ENCODE measurements at regions not wholly inside any gene's neighbourhood (a gene's known extent, or its start where the extent isn't known, plus 50 kb on each side); places are given as distances from the start of the nearest gene placed in this dataset.

GRCh38 chr18:11324510-11324909 is 175.1 kb upstream of the PIEZO2 start:
- H3K27ac ChIP-seq (ENCODE audit: poor library complexity, severe bottlenecking): peak overlapping the region; percentile 21
- no peak overlapping the region for H3K4me3 ChIP-seq (ENCODE audit: severe bottlenecking)
- DNase-seq (ENCODE audit: low spot score) (no peak), ATAC-seq (ENCODE audit: low read depth) (no peak)
- peaks cover 10% of the 10 kb centered on the region for H3K4me1 ChIP-seq (ENCODE audit: insufficient read depth, poor library complexity, severe bottlenecking)
- H3K27me3 ChIP-seq (ENCODE audit: insufficient read depth, poor library complexity, severe bottlenecking): no peaks in the 10 kb centered on the region
- no peaks in the 10 kb centered on the region for H3K9me3 ChIP-seq (ENCODE audit: severe bottlenecking)
- H3K36me3 ChIP-seq (ENCODE audit: low read depth): no peaks in the 10 kb centered on the region
- no peak for TF ChIP-seq CTCF (IDR thresholded peaks at IDR 0.05; ENCODE audit: poor library complexity, severe bottlenecking)

- ATAC-seq (ENCODE audit: low read depth): 0 out of 3 replicates have a peak, but pooled peaks have one; percentile 31
- no peak for DNase-seq (ENCODE audit: low spot score)
- H3K9me3 ChIP-seq (ENCODE audit: severe bottlenecking): no peaks in the 10 kb centered on the region
- peaks cover 10% of the 10 kb centered on the region for H3K4me1 ChIP-seq (ENCODE audit: insufficient read depth, poor library complexity, severe bottlenecking)
- peaks cover 3% of the 10 kb centered on the region for H3K27me3 ChIP-seq (ENCODE audit: insufficient read depth, poor library complexity, severe bottlenecking)
- TF ChIP-seq CTCF (IDR thresholded peaks at IDR 0.05; ENCODE audit: poor library complexity, severe bottlenecking): no peak
- H3K27ac ChIP-seq (ENCODE audit: poor library complexity, severe bottlenecking): no peak overlapping the region
- H3K4me3 ChIP-seq (ENCODE audit: severe bottlenecking): no peak overlapping the region
- H3K36me3 ChIP-seq (ENCODE audit: low read depth): no peaks in the 10 kb centered on the region
Measured at GRCh38 chr18:11323359-11323819, 174.0 kb upstream of the PIEZO2 start.

- TF ChIP-seq CTCF (IDR thresholded peaks at IDR 0.05; ENCODE audit: poor library complexity, severe bottlenecking): no peak
Measured at GRCh38 chr18:11322716-11323115, 173.3 kb upstream of the PIEZO2 start.

GRCh38 chr18:11322006-11322405 is 172.6 kb upstream of the PIEZO2 start:
- Histone ChIP-seq H3K27ac (ENCODE audit: poor library complexity, severe bottlenecking) (no peak overlapping the region), H3K27me3 (ENCODE audit: insufficient read depth, poor library complexity, severe bottlenecking) (peaks cover 11% of the 10 kb centered on the region), H3K4me3 (ENCODE audit: severe bottlenecking) (no peak overlapping the region), H3K36me3 (ENCODE audit: low read depth) (no peaks in the 10 kb centered on the region), H3K9me3 (ENCODE audit: severe bottlenecking) (no peaks in the 10 kb centered on the region), H3K4me1 (ENCODE audit: insufficient read depth, poor library complexity, severe bottlenecking) (peaks cover 10% of the 10 kb centered on the region)
- no peak for TF ChIP-seq CTCF (IDR thresholded peaks at IDR 0.05; ENCODE audit: poor library complexity, severe bottlenecking)
- ATAC-seq (ENCODE audit: low read depth) (no peak), DNase-seq (ENCODE audit: low spot score) (no peak)

More at GRCh38 chr18:11322716-11323115, 173.3 kb upstream of the PIEZO2 start:
- ATAC-seq (ENCODE audit: low read depth) (no peak), DNase-seq (ENCODE audit: low spot score) (no peak)
- Histone ChIP-seq H3K36me3 (ENCODE audit: low read depth) (no peaks in the 10 kb centered on the region), H3K27me3 (ENCODE audit: insufficient read depth, poor library complexity, severe bottlenecking) (peaks cover 8% of the 10 kb centered on the region), H3K4me3 (ENCODE audit: severe bottlenecking) (no peak overlapping the region), H3K4me1 (ENCODE audit: insufficient read depth, poor library complexity, severe bottlenecking) (peaks cover 10% of the 10 kb centered on the region), H3K9me3 (ENCODE audit: severe bottlenecking) (no peaks in the 10 kb centered on the region), H3K27ac (ENCODE audit: poor library complexity, severe bottlenecking) (no peak overlapping the region)

GRCh38 chr18:11320986-11321385 is 171.6 kb upstream of the PIEZO2 start:
- no peak overlapping the region for H3K27ac ChIP-seq (ENCODE audit: poor library complexity, severe bottlenecking)
- no peaks in the 10 kb centered on the region for H3K9me3 ChIP-seq (ENCODE audit: severe bottlenecking)
- DNase-seq (ENCODE audit: low spot score) (no peak), ATAC-seq (ENCODE audit: low read depth) (no peak)
- H3K4me1 ChIP-seq (ENCODE audit: insufficient read depth, poor library complexity, severe bottlenecking): peaks cover 10% of the 10 kb centered on the region
- H3K27me3 ChIP-seq (ENCODE audit: insufficient read depth, poor library complexity, severe bottlenecking): peaks cover 11% of the 10 kb centered on the region
- no peaks in the 10 kb centered on the region for H3K36me3 ChIP-seq (ENCODE audit: low read depth)
- no peak overlapping the region for H3K4me3 ChIP-seq (ENCODE audit: severe bottlenecking)
- TF ChIP-seq CTCF (IDR thresholded peaks at IDR 0.05; ENCODE audit: poor library complexity, severe bottlenecking): no peak
